ENCODE measurements at regions not wholly inside any gene's neighbourhood (a gene's known extent, or its start where the extent isn't known, plus 50 kb on each side); places are given as distances from the start of the nearest gene placed in this dataset.

GRCh38 chr7:15954671-15955354 lies 268.3 kb upstream of the MEOX2 start:
- TF ChIP-seq, protein P1, sequence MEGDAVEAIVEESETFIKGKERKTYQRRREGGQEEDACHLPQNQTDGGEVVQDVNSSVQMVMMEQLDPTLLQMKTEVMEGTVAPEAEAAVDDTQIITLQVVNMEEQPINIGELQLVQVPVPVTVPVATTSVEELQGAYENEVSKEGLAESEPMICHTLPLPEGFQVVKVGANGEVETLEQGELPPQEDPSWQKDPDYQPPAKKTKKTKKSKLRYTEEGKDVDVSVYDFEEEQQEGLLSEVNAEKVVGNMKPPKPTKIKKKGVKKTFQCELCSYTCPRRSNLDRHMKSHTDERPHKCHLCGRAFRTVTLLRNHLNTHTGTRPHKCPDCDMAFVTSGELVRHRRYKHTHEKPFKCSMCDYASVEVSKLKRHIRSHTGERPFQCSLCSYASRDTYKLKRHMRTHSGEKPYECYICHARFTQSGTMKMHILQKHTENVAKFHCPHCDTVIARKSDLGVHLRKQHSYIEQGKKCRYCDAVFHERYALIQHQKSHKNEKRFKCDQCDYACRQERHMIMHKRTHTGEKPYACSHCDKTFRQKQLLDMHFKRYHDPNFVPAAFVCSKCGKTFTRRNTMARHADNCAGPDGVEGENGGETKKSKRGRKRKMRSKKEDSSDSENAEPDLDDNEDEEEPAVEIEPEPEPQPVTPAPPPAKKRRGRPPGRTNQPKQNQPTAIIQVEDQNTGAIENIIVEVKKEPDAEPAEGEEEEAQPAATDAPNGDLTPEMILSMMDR (IDR thresholded peaks at IDR 0.05): no peak
- TF ChIP-seq POLR2A (IDR thresholded peaks at IDR 0.05) (no peak), EP300 (IDR thresholded peaks at IDR 0.05) (no peak)

Measured in tibial nerve (tissue), 4 donors.